HG03196 (cell line): ENCODE measurements at regions not wholly inside any gene's neighbourhood (a gene's known extent, or its start where the extent isn't known, plus 50 kb on each side); places are given as distances from the start of the nearest gene placed in this dataset.
"Not testable (repeated sequence)": the region's sequence is repeated elsewhere in the genome, so short reads cannot be mapped to it uniquely, and the experiment has no call there.

ENCODE experiments used
- ATAC-seq: cut with Tn5 transposase; IDR thresholded peaks from one replicate; pipeline ENCODE4 v1.9.1; 2021; ENCODE audit not compliant: unreplicated experiment

GRCh38 chr2:75390169-75390568 lies 170.6 kb downstream of the EVA1A start:
- no peak for ATAC-seq

- no peak for ATAC-seq
These were observed 171.5 kb downstream of the EVA1A start for GRCh38 chr2:75389271-75389670.

- no peak for ATAC-seq
These were observed 179.7 kb downstream of the EVA1A start for GRCh38 chr2:75381032-75381431.

GRCh38 chr2:75379476-75380210 lies 180.3 kb upstream of the TACR1 start:
- ATAC-seq, result no peak

GRCh38 chr2:75375646-75376582 lies 176.6 kb upstream of the TACR1 start:
- no peak for ATAC-seq

GRCh38 chr2:75374414-75374957 lies 175.2 kb upstream of the TACR1 start:
- not testable (repeated sequence) for ATAC-seq

- no peak for ATAC-seq
These were observed 168.1 kb upstream of the TACR1 start for GRCh38 chr2:75367401-75367800.

- ATAC-seq, result no peak
These were observed 162.2 kb upstream of the TACR1 start for GRCh38 chr2:75361486-75361885.

- ATAC-seq, result no peak
These were observed 161.6 kb upstream of the TACR1 start for GRCh38 chr2:75360945-75361344.

- no peak for ATAC-seq
These were observed 157.5 kb upstream of the TACR1 start for GRCh38 chr2:75356865-75357264.

GRCh38 chr2:75353131-75353530 lies 153.8 kb upstream of the TACR1 start:
- ATAC-seq, result no peak

- no peak for ATAC-seq
These were observed 149.0 kb upstream of the TACR1 start for GRCh38 chr2:75348307-75348706.

- no peak for ATAC-seq
These were observed 144.8 kb upstream of the TACR1 start for GRCh38 chr2:75344146-75344545.

GRCh38 chr2:75342504-75343175 lies 143.3 kb upstream of the TACR1 start:
- no peak for ATAC-seq

- ATAC-seq, result no peak
These were observed 141.2 kb upstream of the TACR1 start for GRCh38 chr2:75340560-75340959.

GRCh38 chr2:75338461-75338860 lies 139.1 kb upstream of the TACR1 start:
- no peak for ATAC-seq

- no peak for ATAC-seq
These were observed 138.3 kb upstream of the TACR1 start for GRCh38 chr2:75337619-75338018.

- no peak for ATAC-seq
These were observed 137.7 kb upstream of the TACR1 start for GRCh38 chr2:75337016-75337415.

- no peak for ATAC-seq
These were observed 137.1 kb upstream of the TACR1 start for GRCh38 chr2:75336451-75336850.

- no peak for ATAC-seq
These were observed 134.8 kb upstream of the TACR1 start for GRCh38 chr2:75334076-75334475.

- no peak for ATAC-seq
These were observed 134.3 kb upstream of the TACR1 start for GRCh38 chr2:75333646-75334045.
